K562 (cell line): ENCODE measurements at regions not wholly inside any gene's neighbourhood (a gene's known extent, or its start where the extent isn't known, plus 50 kb on each side); places are given as distances from the start of the nearest gene placed in this dataset.

Source experiments
- BCOR ChIP-seq: fragments of 450-650 bp; IDR thresholded peaks from 2 replicates; pipeline ENCODE4 v1.6.1; 2016
- CTCF ChIP-seq, 3 experiments: IDR thresholded peaks in 2 of 3; conservative IDR thresholded peaks in 1 of 3; 2 replicates each; pipeline ENCODE4 v1.5.1; 2011 to 2012; ENCODE audit warnings: low read length in 3 of 3, mild to moderate bottlenecking in 3 of 3, control low read depth in 2 of 3, improper control_type of control experiment in 1 of 3, inconsistent platforms in 1 of 3, low read depth in 1 of 3, mixed read lengths in 1 of 3, moderate library complexity in 1 of 3; ENCODE audit not compliant: insufficient read depth in 2 of 3
- DIDO1 ChIP-seq: fragments of 450-650 bp; IDR thresholded peaks from 2 replicates; pipeline ENCODE4 v1.6.1; 2016; ENCODE audit warnings: low read depth, missing biosample characterization, missing genetic modification characterization
- E2F1 ChIP-seq: sonication (generic); formaldehyde crosslinking; IDR thresholded peaks from 2 replicates; pipeline ENCODE4 v1.8.1; 2023; ENCODE audit warnings: mild to moderate bottlenecking, missing genetic modification reagents, moderate library complexity

GRCh38 chr19:28185646-28186045 lies 1027.3 kb downstream of the UQCRFS1 start:
- no peak for TF ChIP-seq DIDO1 (tag)
- TF ChIP-seq E2F1 (CRISPR knock-in tag): no peak
- TF ChIP-seq BCOR: no peak
- no peak for TF ChIP-seq CTCF (IDR thresholded peaks at IDR 0.05 in 2 of 3, conservative IDR thresholded peaks at IDR 0.05 in 1 of 3; ENCODE audit: insufficient read depth in 2 of 3, low read depth in 1 of 3, low read length in 3 of 3)
